HG03342 (cell line): ENCODE measurements at regions not wholly inside any gene's neighbourhood (a gene's known extent, or its start where the extent isn't known, plus 50 kb on each side); places are given as distances from the start of the nearest gene placed in this dataset.
"Not testable (repeated sequence)": the region's sequence is repeated elsewhere in the genome, so short reads cannot be mapped to it uniquely, and the experiment has no call there.

Experiments used
- ATAC-seq: cut with Tn5 transposase; IDR thresholded peaks from one replicate; pipeline ENCODE4 v1.9.1; 2021; ENCODE audit warnings: mild to moderate bottlenecking, moderate library complexity; ENCODE audit not compliant: unreplicated experiment

GRCh38 chr5:161042443-161042842 lies 190.4 kb upstream of the ATP10B start:
- no peak for ATAC-seq

- no peak for ATAC-seq
These were observed 188.8 kb upstream of the ATP10B start for GRCh38 chr5:161040818-161041217.

GRCh38 chr5:161036296-161036695 lies 184.3 kb upstream of the ATP10B start:
- ATAC-seq, result no peak

GRCh38 chr5:161034451-161034850 lies 182.4 kb upstream of the ATP10B start:
- no peak for ATAC-seq

GRCh38 chr5:161030229-161030628 lies 178.2 kb upstream of the ATP10B start:
- no peak for ATAC-seq

GRCh38 chr5:161027763-161028162 lies 175.8 kb upstream of the ATP10B start:
- no peak for ATAC-seq

DNA sequence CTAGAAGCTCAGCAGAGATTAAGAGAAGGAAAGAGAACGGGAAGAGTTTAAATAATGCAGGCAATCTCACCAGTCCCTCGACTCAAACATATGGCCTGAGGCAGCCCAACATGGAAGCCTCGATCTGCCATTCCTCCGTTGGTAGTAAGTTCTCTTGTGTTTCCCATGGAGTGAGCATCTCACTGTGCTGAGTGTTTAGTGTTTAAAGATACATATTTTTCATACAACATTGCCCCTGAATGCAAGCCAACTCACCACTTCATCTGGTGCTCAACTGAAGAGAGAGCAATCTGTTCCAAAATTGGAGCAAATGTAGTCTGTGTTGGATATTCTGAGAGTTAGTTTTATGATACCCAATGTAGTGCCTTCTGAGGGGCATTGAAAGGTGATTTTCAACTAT lies 171.5 kb upstream of the ATP10B start:
- no peak for ATAC-seq

- no peak for ATAC-seq
These were observed 170.1 kb upstream of the ATP10B start for GRCh38 chr5:161022151-161022550.

DNA sequence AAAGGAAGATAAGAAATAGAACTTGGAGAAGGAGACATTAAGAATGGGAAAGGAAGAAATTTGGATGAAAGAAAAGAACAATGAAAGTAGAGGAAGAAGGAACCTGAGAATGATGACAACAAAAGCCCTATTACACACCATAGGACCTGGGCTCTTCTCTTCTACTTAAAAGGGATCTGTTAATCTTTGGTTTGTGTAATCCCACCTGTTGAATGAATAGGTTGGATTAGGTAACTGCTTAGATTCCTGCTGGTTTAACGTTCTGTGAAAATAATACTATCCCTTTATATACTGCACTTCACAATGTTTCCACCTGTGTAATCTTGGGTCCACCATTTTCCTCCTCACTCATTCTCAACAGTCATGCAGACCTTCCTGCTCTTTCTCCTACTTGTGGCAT lies 157.8 kb upstream of the ATP10B start:
- ATAC-seq, result no peak

DNA sequence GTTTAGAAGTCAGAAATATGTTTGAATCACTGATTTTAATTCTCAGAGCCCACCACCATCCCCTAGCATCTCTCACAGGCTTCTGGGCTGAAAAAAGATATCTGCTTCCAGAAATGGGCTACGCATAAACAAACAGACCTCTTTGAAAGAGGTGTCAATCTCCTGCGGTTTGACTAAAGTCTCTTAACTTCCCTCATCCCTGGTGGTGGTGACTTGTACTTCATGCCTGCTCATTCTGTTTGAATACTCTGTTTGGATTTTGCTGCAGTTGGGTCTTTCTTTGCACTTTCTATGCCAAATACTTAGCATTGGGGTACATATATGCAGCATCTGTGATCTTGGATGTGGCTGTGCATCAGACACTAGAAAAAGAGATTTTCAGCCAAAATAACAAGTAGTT lies 157.2 kb upstream of the ATP10B start:
- ATAC-seq, result no peak

GRCh38 chr5:161007879-161008278 lies 155.9 kb upstream of the ATP10B start:
- no peak for ATAC-seq

GRCh38 chr5:161002571-161003074 lies 150.6 kb upstream of the ATP10B start:
- ATAC-seq, result no peak

DNA sequence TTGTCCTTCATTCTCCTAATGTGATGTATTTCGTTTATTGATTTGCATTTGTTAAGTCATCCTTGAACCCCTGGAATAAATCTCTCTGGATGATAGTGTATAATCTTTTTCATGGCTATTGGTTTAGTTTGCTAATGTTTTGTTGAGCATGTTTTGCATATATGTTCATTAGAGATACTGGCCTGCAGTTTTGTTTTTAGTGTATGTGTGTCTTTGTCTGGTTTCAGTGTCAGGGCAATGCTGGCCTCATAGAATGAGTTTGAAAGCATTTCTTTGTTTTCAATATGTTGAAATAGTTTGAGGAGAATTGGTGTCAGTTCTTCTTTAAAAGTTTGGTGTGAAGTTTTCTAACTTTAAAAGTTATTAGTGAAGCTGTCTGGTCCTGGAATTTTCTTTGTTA lies 149.6 kb upstream of the ATP10B start:
- ATAC-seq, result no peak

DNA sequence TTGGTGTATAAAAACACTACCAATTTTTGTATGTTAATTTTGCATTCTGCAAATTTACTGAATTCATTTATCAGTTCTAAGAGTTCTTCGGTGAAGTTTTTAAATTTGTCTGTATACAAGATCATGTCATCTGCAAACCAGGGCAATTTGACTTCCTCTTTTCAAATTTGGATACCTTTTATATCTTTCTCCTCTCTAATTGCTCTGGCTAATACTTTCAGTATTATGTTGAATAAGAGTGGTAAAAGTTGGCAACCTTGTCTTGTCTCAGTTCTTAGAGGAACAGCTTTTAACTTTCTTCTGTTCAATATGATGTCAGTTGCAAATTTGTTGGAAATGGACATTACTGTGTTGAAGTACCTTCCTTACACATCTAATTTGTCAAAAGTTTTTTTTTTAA lies 149.1 kb upstream of the ATP10B start:
- ATAC-seq, result not testable (repeated sequence)

GRCh38 chr5:160991205-160991604 lies 139.2 kb upstream of the ATP10B start:
- ATAC-seq, result no peak

GRCh38 chr5:160979385-160979784 lies 127.4 kb upstream of the ATP10B start:
- no peak for ATAC-seq

DNA sequence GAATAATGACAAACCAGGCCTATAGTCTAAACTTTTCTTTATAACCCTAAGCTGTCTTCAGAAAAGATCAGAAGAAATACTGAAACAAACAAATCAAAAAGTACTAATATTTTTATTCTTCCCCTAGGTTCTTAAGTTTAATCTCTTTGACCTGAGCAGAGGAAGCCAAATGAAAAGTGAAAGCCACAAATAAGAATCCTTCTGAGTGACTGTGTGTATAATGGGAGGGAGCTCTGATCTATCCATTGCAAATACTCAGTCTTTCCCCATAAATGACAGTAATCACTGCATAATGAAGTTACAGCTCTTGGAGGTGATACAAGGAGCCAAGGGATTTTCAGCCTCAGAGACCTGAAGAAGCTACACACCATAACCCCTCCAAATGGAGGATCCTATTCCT lies 126.9 kb upstream of the ATP10B start:
- no peak for ATAC-seq

GRCh38 chr5:160976181-160976580 lies 124.2 kb upstream of the ATP10B start:
- no peak for ATAC-seq

GRCh38 chr5:160970605-160971191 lies 118.7 kb upstream of the ATP10B start:
- ATAC-seq, result no peak

- ATAC-seq, result no peak
These were observed 117.6 kb upstream of the ATP10B start for GRCh38 chr5:160969645-160970044.

DNA sequence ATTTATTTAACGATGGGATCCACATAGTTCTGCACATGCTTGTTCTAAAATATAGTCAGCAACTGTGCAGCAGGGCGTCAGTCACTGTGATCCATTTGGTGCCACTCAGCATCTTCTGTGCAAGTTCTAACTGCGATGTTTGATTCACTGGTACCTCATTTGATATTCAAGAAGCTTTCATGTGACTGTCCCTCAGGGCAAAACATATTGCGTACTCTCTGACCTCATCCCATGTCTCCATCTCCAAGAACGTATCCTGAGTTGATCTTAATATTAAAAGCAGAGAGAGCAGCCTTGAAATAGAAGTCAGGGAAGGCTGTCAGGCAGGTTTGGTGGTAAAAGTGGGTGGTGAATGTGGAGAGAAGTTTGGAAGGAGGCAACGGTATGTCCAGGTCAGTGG lies 116.5 kb upstream of the ATP10B start:
- no peak for ATAC-seq

GRCh38 chr5:160966921-160967320 lies 114.9 kb upstream of the ATP10B start:
- no peak for ATAC-seq

- no peak for ATAC-seq
These were observed 109.8 kb upstream of the ATP10B start for GRCh38 chr5:160961761-160962160.
